Panc1 (cell line): ENCODE measurements at regions not wholly inside any gene's neighbourhood (a gene's known extent, or its start where the extent isn't known, plus 50 kb on each side); places are given as distances from the start of the nearest gene placed in this dataset.

Experiments used
- POLR2AphosphoS5 ChIP-seq: IDR thresholded peaks from 2 replicates; pipeline ENCODE4 v1.6.1; 2012; ENCODE audit warnings: mild to moderate bottlenecking, low read depth, low read length, moderate library complexity
- SIN3A ChIP-seq: IDR thresholded peaks from 2 replicates; pipeline ENCODE4 v1.6.1; 2012; ENCODE audit warnings: low read depth, mild to moderate bottlenecking, low read length, moderate library complexity, borderline replicate concordance; ENCODE audit not compliant: insufficient read depth
- TCF7L2 ChIP-seq: IDR thresholded peaks from 2 replicates; pipeline ENCODE4 v1.6.1; 2011; ENCODE audit warnings: mild to moderate bottlenecking, low read depth, low read length, inconsistent platforms
- TF ChIP-seq, protein P1 (sequence below): fragments of 450-650 bp; IDR thresholded peaks from 2 replicates; pipeline ENCODE4 v1.5.1; 2017; ENCODE audit warnings: mild to moderate bottlenecking

- TF ChIP-seq POLR2AphosphoS5 (no peak), SIN3A (no peak), TCF7L2 (no peak)
- TF ChIP-seq, protein P1, sequence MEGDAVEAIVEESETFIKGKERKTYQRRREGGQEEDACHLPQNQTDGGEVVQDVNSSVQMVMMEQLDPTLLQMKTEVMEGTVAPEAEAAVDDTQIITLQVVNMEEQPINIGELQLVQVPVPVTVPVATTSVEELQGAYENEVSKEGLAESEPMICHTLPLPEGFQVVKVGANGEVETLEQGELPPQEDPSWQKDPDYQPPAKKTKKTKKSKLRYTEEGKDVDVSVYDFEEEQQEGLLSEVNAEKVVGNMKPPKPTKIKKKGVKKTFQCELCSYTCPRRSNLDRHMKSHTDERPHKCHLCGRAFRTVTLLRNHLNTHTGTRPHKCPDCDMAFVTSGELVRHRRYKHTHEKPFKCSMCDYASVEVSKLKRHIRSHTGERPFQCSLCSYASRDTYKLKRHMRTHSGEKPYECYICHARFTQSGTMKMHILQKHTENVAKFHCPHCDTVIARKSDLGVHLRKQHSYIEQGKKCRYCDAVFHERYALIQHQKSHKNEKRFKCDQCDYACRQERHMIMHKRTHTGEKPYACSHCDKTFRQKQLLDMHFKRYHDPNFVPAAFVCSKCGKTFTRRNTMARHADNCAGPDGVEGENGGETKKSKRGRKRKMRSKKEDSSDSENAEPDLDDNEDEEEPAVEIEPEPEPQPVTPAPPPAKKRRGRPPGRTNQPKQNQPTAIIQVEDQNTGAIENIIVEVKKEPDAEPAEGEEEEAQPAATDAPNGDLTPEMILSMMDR, result no peak
These were observed 137.5 kb upstream of the EEF2KMT start for GRCh38 chr16:5235119-5235518.
